GM18517 (cell line): ENCODE measurements at regions not wholly inside any gene's neighbourhood (a gene's known extent, or its start where the extent isn't known, plus 50 kb on each side); places are given as distances from the start of the nearest gene placed in this dataset.
A peak's percentile ranks its signal among the peaks of the same experiment; 100 is the strongest.

Experiments used
- ATAC-seq: cut with Tn5 transposase; IDR thresholded peaks from one replicate; pipeline ENCODE4 v1.9.1; 2021; ENCODE audit warnings: mild to moderate bottlenecking, moderate library complexity; ENCODE audit not compliant: unreplicated experiment

DNA sequence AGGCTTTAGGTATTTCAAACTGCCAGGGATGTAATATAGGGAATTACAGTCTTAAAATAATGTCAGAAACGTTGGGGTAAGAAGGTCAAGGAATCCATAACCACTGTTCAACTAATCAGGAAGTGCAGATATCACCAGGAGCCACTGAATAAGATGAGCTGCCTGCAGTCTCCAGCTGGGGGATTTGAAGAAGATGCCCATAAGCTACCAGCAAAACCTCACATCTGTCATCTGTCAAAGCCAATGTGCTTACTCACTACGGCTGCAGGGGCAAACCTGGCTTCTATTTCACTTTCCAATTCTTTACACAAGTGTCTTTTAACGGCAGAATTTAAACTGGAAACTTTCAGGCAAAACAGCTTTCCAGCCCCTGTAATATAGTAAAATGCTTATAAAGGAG, 1410.1 kb upstream of the ATXN8OS start:
- no peak for ATAC-seq

DNA sequence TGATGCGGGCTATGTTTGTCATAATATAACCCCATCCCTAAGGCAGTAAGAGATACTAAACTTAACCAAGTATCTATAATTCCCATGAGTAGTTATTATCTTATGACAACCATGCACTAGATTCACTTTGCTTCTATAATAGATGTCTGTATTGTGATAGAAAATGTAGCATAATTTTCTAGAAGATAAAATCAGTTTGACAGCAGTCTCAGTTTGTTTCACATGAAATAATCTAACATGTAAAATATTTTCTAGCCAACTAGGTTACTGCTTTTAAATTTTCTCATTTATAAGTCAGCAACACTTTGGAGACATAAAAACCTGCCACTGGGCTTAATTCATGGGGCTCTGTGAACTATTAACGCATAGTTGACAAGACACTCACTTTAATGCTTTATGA, 1410.7 kb upstream of the ATXN8OS start:
- no peak for ATAC-seq

DNA sequence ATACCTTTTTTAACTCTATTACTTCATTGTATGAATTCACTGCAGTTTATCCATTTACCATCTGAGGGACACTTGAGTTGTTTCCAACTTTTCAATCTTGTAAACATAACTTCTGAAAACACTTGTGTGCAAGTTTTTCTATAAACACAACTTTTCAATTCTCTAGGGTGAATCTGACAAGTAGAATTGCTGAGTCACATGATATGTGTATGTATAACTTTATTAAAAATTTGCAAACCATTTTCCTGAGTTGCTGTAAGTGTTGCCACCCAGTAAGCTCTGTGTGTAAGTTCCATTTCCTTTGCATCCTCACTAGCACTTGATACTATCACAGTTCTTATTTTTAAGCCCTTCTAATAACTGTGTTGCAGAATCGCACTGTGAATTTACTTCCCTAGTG, 1415.6 kb upstream of the ATXN8OS start:
- ATAC-seq = no peak

DNA sequence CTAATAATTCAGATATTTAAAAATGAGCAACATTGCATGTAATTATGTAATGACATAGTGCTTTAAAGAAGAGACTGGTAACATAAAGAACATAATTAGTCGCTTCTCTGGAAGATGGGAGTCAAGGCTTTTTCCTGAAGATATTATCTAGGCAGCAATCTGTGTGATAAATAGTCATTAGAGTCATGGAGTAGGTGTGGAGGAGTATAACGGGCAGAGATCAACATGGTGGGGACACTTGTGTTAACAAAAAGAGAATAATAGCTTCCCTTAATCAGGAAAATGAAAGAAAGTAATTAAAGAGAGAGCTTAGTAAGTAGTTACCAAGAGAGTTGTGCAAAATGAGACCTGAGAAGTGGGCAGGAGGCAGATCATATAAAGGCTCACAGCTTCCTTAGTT, 1417.1 kb upstream of the ATXN8OS start:
- ATAC-seq = no peak

DNA sequence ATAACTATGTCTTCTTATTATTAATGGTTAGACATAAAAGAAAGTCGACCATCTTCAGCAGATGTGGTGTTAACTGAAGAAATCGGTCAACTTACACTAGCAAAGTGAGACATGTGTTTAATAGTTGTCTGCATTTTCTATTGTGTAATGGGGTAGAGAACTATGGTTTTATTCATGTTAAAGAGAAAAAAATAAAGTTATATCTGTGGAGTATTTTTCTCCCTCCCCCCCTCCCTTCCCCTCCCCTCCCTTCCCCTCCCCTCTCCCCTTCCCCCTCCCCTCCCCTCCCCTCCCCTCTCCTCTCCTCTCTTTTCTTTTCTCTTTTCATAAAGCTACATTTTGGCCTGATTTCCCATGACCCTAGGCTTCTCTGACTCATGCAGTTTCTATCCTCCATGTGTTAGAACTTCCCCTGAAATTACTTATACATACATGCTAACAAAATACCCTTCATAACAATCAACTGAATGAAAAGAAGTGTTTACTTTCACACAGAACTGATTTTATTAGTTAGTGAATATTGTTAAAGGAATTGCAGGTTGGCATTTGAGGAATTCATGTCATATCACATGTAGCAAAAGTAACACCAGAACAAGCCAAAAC, 1431.0 kb upstream of the ATXN8OS start:
- ATAC-seq = no peak

DNA sequence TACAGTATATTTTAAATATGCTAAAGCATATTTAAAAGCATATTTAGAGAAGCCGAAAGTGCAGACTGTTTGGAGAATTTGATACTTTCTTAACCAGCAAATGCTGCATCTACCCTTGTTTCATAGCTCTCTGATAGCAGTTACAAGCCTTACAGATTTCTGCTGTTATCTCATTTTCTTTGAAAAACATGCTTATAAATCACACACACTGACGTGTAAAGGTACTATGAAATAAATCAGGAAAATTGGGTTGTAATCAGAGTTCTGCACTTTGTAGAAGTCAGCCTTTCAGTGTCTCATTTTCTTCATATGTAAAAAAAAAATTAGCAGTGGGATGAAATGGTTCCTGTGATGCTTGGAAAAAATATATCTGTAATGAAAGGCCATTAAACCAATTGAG, 1432.4 kb upstream of the ATXN8OS start:
- ATAC-seq = no peak

DNA sequence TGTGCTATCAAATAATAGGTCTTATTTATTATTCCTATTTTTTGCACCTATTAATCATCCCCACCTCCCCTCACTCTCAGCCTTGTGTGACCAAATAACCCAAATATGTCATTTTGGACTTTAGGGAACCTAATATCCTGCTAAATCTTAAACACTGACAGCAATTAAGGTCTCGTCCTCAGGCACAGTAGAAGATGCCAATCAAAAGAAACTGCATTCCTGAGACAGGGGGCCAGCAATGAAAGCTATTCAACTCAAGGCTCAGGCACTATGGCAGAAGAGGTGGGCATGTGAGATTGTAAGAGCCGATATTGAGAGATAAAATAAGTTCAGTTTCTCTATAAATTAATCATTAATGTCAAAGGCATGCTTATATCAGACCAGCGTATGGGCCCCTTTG, 1437.7 kb upstream of the PCDH9 start:
- ATAC-seq = no peak

DNA sequence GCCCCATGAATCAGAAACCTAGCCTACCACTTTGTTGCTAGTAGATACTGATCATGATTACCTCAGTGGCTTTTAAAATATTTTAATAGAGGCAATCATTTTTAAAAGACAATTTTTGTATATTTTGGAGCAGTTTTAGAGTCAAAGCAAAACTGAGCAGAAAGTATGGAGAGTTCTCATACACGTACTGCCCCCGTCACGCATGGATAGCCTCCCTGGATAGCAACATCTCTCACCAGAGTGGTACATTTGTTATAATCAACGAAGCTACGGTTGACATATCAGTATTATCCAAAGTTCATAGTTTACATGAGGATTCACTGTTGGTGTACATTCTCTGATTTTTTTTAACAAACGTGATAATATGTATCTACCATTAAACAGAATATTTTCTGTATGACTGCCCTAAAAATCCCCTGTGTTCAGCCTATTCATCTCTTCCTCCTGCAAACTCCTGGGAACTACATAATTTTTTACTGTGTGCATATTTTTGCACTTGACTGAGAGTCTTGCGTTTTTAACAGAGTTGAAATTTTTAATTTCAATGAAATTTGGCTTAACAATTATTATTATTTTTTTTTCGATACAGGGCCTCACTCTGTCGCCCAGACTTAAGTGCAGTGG, 1436.8 kb upstream of the PCDH9 start:
- ATAC-seq = no peak

DNA sequence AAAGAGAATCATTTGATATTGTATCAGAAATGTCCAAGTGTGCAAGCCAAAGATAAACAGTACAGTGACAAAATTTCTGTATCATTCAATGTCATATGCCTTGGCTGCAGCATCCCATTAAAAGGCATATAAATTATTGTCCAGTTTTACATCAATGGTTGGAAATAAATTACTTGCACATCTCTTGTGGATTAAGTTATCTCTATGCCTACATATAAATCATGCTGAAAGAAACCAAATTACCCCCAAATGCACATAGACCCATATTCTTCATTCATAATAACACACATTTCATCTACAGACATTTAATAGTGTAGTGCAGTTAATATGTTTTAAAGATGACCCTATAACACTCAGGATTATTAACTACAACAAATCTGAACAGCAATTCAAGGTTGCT, 1415.7 kb upstream of the PCDH9 start:
- no peak for ATAC-seq

DNA sequence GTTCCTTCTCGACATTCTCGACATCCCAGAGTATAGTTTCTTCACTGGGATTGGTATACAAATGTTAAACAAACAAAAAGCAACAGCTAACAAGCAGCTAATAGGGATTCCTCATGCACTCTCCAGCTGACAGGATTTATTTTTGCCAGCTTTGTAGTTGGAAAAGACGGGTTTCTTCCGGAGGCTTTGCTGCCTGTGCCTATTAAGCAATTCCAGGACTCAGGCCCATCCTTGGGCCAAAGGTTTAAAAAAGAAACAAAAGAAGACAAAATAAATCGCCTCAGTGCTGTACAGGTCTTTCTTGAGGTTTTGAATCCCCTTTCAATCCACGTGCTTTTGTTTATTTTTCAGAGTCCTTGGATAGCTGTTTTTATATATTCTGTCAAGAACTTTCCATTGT, 1414.5 kb upstream of the PCDH9 start:
- no peak for ATAC-seq

DNA sequence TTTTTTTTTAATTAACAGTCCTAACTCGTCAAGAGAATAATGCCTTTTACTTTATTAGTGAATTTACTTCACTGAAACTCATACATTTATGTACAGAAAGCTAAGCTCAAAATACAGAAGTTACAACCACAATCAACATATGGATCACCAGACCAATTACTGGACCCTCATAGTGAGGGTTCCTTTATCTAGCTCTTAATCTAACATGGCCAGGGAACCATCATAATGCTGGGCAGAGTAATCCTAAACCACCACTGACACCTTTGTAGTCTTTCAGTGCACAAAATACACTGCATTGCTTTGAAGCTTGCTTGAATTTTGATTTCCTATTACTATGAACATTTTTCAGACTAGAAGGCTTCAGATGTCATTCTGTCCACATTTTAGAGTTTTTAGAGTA, 1406.6 kb upstream of the PCDH9 start:
- ATAC-seq = no peak

DNA sequence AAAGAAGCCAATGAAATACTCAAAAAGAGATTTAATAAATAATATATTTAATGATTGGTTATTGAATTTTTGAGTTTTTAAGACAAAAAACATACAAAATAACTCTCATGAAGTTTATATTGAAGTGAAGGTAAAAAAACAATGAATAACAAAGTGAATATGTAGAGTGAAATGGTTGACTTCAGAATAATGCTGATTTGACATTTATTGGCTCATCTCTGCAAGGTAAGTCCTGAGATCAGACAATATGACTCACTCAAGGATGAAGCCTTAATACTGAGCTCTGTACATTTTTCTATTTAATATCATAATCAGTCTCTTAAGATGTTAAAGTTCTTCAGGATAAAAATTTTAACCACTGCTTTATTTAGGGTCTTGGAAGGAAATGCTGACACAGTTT, 1398.9 kb upstream of the PCDH9 start:
- no peak for ATAC-seq

DNA sequence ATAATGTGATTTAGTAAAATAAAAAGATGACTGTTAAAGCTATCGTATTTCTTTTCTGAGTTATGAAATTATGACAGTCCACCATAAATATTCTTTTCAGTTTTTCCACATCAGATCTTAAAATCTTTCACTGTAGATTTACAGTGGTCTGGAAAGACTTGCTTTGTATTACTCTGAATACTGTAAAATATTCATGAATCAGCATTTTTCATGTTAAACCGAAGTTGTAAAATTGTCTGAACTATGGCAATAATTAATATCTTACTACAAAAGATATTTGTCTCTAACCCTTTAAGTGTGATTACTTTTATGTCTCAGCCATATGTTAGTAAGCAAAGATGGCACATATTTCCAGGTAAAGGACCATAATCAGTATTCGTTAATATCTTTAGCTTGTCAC, 1397.2 kb upstream of the PCDH9 start:
- no peak for ATAC-seq

DNA sequence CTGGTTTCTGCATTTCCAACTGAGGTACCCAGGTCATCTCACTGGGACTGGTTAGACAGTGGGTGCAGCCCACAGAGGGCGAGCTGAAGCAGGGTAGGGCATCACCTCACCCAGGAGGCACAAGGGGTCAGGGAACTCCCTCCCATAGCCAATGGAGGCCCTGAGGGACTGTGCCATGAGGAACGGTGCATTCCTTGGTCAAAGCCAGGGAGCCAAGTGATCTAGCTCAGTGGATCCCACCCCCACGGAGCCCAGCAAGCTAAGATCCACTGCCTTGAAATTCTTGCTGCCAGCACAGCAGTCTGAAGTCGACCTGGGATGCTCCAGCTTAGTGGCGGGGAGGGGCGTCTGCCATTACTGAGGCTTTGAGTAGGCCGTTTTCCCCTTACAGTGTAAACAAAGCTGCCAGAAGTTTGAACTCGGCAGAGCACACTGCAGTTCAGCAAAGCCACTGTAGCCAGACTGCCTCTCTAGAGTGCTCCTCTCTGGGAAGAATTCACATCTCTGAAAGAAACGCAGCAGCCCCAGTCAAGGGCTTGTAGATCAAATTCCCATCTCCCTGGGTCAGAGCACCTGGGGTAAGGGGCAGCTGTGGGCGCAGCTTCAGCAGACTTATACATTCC, 1386.6 kb upstream of the PCDH9 start:
- ATAC-seq = no peak

DNA sequence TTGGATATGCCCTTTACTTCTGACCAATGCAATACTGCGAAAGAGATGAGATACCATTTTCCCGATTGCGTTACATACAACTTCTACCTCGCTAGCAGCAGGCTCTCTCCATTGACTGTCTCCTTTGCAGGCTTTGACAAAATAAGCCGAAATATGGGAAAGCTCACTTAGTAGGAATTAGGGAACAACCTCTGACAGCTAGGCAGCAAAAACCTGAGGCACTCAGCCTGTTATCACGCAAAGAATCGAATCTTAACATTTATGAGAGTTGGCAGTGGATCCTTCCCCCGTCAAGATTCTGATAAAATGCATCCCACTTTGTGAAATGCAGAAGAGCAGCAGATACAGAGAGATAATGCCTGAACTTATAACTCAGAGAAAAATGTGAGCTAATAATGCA, 1379.5 kb upstream of the PCDH9 start:
- no peak for ATAC-seq

DNA sequence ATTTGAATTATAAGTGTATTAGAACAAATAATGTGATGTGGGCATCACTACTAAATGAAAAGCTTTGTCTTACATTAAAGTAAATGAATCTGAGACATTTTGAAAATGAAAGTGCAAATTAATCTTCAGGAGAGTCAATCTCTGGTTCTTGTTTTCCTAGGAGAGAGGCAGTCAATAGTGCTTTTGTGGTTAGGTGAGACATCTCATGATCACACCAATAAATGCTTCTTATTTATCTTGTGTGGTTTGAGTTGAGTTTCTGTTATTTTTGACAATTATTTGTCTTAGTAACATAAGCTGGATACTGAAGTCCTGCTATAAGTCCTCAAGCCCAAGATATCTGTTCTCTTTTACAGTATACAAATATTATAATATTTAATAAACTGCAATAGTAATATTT, 1378.0 kb upstream of the PCDH9 start:
- no peak for ATAC-seq

DNA sequence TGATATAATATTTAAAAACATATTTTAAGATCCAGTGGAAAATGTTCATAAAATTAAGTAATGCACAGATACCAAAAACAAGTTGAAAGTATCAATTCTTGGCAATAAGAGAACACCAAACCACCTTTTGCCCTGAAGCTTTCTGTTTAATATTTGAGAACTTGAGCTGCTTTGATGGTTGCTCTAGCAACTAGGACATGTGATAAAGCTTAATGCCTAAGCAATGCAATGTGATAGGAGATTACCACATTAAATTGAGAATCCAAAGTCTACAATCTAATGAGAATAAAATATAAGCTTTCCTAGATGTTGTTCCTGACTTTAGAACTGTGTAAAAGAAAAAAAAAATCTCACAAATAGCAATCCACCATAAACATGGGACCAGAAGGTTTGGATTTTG, 1367.5 kb upstream of the PCDH9 start:
- ATAC-seq = no peak

DNA sequence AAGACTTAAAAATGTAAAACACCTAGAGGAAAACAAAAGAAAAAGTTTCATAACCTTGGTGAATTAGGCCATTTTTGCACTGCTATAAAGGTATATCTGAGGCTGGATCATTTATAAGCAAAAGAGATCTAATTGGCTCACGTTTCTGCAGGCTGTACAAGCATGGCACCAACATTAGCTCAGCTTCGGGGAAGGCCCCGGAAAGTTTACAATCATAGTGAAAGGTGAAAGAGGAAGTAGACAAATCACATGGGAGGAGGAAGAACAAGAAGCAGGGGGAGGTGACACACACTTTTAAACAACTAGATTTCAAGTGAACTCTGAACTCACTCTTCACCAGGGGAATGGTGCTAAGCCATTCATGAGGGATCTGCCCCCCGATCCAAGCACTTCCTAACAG, 1358.5 kb upstream of the PCDH9 start:
- peak; percentile 100 for ATAC-seq

DNA sequence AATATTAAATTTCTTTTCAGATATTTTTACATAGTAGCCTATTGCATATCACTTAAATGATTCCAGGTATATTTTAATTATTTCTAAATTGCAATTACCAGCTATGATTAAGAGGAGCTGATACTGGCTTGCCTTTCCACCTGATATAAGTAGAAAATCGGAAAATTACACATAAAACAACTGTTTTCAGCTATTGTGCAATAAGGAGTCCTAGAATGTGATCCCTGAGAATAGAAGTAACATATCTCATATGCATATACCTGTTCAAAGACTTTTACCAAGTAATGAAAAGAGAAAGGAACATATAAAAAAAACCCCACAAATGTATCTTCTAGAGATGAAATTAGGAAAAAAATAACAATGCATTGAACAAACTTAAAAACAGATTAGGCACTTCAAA, 1354.6 kb upstream of the PCDH9 start:
- ATAC-seq = no peak

DNA sequence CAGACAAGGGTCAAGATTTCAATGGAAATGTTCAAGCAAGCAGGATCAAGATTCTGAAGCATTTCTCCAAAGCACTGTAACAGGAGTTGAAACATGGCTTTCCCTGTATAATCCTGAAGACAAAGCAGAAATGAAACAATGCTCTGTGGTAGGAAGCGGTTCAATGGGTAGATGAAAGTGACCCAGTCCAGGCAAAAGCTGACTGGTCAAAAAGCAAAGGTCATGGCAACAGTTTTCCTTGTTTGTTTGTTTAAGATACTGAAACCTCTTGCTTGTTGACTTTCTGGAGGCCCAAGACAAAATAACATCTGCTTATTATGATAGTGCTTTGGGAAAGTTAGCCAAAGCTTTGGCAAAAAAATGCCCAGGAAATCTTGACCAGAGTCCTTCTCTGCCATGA, 1343.9 kb upstream of the PCDH9 start:
- ATAC-seq = no peak

DNA sequence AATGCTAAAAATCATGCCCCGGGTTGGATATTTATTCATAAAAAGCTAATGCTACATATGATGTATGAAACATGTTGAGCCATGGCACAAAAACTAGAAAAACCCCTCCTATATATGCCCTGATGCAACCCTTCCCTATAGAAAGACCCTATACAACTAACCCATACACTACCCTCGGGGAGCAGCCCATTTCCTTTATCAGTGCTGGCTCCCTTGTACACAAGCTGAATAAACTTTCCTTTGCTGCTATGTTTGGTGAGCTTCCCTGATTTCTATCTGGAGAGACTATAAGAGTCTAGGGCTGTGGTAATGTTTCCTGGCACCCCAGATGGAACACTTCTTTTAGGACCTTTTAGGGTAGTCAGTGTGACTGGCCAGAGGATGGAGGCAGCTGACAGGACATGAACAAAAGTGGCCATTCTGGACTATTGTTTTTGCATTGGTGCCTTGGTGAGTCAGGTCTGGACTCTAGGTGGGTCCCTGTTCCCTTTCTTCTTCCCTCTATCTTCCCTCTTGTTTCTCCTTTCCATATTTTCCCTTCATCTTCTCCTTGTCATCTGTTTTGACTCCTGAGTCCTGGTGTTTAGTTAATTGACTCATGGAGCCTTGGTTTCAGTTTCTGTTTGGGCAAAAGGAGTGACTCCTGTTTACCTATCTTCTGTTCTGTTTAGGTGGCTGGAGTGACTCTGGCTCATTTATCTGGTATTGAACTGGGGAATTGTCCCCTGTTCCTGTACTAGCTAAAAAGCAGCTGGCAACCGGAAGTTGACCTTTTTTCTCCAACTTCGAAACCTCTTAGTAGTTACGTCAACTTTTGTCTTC, 1321.8 kb upstream of the PCDH9 start:
- no peak for ATAC-seq

DNA sequence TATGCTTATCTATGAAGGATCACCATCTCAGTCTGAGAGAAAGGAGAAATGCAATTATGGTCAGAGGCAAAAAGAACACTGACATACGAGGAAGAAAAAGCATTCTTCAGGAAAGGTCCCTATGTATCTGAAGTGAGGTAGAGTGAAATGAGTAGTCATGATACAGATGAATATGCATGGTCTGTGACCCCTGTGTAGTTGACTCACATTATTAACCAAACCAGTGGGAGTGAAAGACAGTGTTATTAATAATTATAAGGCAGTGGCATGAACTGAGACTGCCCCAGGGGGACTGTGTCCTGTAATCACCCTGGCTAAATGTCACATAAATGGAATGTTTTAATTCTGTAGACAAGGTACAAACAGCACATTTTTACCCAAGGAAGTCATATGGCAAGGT, 1320.2 kb upstream of the PCDH9 start:
- peak; percentile 57 for ATAC-seq
